Ecto neural progenitor cell (in vitro differentiated cells): ENCODE measurements at regions not wholly inside any gene's neighbourhood (a gene's known extent, or its start where the extent isn't known, plus 50 kb on each side); places are given as distances from the start of the nearest gene placed in this dataset.
A peak's percentile ranks its signal among the peaks of the same experiment; 100 is the strongest.
"Not testable (repeated sequence)": the region's sequence is repeated elsewhere in the genome, so short reads cannot be mapped to it uniquely, and the experiment has no call there.

Experiments used
- DNase-seq: peaks from one replicate; pipeline ENCODE4 v3.0.0-alpha.2; 2018; ENCODE audit warnings: low spot score

DNA sequence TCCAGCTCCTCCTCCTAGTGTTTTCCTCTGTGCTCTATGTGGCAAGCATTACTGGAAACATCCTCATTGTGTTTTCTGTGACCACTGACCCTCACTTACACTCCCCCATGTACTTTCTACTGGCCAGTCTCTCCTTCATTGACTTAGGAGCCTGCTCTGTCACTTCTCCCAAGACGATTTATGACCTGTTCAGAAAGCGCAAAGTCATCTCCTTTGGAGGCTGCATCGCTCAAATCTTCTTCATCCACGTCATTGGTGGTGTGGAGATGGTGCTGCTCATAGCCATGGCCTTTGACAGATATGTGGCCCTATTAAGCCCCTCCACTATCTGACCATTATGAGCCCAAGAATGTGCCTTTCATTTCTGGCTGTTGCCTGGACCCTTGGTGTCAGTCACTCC lies 64.0 kb downstream of the OR4F15 start:
- not testable (repeated sequence) for DNase-seq

DNA sequence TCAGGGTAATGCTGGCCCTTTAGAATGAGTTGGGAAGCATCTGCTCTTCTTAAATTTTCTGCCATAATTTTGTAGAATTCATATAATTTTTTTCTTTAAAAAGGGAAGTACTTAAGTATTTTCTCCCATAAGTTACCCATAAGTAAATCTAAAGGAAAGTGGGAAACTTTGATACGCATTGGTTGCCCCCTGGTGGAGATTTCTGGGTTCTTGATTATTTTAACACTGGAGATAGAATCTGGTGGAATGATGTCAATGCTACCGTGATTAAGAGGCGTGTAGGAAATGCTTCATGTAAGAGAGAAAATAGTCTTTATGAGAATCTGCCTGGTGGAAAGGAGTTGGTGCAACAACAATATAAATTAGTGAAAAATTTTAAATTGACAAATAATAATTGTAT lies 65.6 kb downstream of the OR4F15 start:
- DNase-seq: not testable (repeated sequence)

DNA sequence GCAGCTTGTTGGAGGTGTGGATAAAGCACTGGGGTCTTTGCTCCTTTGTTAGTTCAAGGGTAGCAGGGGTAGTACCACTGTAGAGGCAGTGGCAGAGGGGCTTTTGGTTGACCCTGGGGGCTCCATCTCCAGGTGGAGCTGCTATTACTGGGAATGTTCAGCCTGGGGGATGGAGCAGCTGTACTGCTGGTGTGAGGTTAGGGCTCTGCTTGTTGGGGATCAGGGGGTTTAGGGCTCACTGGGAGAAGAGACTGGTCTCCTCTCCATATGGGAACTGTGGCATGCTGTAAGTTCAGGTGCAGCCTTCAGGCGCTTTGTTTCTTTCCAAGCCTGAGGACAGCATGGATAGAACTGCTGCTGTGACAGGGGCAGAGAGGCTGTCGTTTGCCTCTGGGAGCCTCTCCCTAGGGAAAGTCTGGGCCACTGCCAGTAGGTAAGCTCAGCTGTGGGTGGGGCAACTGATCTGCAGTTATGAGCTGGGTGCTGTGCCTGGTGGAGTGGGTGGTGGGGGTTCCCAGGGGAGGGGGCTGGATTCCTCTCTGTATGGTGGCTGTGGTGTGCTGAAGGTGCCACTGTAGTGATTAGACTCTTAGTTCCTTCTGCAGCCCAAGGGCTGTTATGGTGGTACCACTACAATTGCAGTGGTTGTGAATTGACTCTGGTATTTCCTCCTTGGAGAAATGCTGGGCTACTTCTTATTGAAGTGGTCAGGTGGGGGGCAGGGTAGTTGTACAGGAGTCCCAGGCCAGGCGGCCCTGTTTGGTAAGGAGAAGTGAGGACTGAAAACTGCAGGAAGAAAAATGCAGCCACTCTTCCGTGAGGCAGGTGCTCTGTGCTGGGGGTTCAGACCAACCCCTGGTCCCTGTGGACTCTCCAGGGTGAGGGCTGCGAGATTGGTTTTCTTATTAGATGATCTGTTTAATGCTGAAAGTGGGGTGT lies 100.6 kb downstream of the OR4F15 start:
- DNase-seq: not testable (repeated sequence)

DNA sequence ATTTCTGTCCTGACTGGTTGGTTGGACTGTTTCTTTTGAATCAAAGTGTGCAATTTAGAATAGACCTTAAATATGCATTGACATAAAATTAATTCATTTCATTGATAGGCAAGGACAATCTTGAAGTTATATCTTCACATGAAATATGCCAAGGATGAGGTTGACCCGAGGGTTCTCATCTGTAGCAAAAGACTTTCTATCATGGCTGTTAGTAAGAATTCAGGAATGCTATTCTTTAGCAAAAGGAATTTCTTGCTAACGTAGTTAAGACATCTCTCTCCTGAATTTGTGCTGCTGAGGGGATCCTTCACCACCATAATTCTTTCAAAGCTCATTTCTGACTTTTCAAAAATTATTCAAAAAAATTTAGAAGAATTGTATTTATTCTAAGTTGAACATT lies 112.6 kb downstream of the OR4F15 start:
- not testable (repeated sequence) for DNase-seq

DNA sequence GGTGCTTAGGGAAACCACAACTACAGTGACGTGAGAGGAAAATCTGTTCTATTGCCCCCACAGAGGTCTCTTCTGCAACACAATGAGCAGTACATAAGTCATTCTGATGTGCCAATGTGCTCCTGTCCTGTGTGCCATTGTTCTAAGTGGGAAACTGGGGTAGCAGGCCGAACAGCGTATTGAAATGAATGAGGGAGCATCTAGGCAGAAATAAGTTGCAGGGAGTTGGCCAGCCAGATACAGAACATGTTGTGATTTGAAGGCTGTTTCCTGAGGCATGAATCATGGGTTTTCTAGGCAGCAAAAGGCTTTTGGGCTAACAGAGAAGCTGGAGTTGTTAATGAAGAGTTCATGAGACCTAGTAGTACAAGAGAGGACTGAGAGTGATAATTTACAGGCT lies 122.5 kb downstream of the OR4F15 start:
- DNase-seq: not testable (repeated sequence)

DNA sequence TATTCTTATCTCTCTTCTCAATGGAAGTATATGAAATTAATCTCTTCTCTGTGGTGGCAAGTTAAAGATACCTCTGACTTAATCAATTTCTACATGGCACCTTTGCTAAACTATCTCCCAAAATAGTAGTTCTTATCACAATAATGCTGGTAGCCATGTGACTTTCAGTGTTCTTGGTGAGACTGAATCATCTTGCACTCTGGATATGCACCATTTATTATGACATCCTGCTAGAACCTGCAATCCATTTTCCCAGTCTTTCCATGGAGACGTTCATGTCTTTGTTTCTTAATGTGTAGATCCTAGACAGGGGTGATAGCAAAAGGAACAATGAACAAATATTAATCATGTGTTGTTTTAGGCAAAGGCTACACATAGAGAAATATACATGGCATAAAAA lies 125.4 kb downstream of the OR4F15 start:
- DNase-seq: not testable (repeated sequence)

DNA sequence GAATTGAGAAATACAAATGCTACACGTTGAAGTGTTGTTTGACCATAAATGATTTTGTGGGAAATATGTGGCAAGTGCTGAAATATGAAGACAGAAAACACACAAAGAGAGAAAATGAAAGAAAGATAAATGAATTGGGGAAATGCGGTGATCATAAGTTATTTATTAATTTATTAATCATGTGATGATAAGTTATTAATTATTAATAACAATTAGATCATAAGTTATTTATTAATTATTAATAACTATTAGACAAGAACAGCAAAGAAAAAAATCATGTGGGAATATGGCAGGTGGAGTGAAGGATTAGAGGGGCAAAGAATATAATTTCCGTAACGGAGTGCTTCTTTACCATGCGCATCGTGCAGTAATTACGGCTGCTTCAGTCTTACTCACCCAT lies 126.6 kb downstream of the OR4F15 start:
- DNase-seq: not testable (repeated sequence)

DNA sequence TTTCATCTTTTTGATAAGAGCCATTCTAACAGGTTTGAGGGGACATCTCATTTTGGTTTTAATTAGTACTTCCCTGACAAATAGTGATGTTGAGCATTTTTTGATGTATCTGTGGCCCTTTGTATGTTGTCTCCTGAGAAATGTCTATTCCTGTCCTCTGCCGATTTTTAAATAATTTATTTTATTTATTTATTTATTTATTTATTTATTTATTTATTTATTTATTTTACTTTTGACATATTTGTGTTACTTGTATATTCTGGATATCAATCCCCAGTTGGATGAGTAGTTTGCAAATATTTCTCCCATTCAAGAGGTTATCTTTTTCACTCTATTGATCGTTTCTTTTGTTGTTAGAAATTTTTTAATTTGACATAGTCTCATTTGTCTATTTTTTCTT lies 133.9 kb downstream of the OR4F15 start:
- DNase-seq: not testable (repeated sequence)

DNA sequence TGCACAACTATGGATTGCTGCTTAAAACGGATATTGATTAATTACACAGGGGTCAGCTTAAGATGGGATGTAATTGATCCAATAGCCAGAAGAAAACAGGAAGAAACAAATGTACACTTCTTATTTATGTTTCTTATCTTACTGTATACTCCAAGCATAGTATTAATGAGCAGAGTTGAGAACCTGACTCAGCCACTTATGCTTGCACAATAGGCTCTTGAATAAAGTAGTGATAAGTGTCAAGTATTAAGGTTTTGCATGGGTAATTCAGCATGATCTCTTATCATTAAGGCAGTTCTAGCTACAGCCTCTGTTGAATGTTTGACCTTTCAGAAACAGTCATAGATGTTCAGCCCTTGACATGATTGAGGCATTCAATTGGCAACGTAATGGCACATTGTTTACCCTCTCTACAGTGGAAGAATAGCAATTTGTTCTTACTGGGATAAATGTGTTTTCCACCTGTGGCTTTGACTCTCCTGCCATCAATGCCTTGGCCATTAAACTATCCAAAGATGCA lies 136.5 kb downstream of the OR4F15 start:
- not testable (repeated sequence) for DNase-seq

DNA sequence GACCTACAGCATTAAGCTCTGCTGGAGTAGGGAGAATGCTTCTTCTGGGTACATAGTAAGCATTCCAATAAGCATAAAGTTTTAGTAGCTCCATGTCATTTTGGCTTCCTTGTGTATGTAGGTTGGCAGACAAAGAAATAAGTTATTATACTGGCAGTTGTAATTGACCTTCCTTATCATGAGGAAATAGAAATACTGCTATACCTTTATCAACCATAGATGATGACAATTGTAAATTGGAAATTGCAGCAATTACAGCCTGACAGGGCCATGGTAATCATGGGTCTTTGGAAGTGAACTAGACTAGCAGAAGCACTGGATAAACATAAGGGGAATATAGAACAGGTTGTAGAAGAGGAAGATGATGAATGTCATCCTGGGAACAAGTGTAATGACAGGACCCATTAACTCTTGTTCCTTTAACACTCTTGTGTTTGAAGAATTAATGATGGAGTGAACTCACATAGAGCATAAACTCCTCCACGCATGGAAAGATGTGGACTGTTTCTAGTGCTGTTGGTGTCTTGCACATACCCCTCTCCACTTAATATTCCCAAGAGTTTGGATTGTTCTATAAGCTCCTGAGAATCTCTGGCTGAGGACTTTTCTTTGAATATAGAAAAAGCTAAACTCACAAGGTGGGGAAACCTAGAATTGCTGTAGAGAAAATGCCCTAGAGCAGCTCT lies 137.5 kb downstream of the OR4F15 start:
- not testable (repeated sequence) for DNase-seq

DNA sequence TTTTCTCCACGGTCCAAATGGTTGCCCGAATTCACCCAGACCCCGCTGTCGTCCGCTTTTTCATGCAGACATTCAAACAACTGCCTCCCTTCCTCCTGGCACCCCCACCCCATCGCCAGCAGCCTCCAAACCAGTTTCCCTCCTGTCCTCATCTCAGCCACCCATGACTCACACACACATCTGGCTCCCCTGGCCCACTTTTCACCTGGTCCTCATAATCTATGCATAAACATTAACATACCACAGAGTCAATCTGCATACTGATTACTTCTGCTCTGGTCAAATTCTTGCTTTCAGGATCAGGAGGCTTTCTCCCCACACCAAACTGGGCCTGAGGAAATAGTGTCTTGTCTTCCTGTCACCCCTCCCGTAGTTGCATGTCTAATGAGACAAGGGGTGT lies 142.0 kb downstream of the OR4F15 start:
- not testable (repeated sequence) for DNase-seq

DNA sequence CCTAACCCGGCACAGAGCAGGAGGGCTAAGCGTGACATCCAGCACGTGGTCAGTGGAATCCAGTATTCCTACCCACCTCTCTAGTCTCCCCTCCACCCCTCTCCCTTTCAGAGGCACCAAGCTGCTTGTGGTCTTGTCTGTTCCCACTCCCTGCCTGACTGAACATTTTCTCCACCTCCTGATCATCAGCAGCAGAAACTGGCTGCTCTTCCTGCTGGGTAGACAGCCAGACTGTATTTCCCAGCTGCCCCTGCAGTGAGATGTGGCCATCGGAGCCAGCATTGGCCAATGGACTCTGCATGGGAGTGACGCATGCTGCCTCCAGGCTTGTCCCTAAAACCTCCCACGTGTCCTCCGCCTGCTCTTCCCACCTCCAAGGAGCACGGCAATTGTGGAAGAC lies 143.8 kb downstream of the OR4F15 start:
- DNase-seq: not testable (repeated sequence)

DNA sequence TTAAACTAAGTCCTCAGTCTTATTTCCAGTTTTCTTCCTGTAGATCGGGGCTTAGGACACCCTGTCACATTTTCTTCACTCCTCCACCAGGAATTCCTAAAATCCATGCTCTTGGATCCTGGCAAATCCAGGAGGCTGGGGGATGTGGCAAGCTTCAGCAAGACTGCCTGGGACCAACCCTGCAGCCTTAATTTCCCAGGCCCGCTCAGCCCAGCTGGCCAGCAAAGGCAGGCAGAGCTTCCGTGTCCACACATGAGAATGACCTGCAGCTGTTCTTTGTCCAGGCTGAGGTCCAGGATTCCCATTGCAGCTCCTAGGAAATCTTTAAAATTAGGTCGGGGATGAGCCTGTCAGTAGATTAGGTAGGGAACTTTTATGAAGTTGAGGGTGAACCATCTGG lies 146.7 kb downstream of the OR4F15 start:
- peak; percentile 22 for DNase-seq

DNA sequence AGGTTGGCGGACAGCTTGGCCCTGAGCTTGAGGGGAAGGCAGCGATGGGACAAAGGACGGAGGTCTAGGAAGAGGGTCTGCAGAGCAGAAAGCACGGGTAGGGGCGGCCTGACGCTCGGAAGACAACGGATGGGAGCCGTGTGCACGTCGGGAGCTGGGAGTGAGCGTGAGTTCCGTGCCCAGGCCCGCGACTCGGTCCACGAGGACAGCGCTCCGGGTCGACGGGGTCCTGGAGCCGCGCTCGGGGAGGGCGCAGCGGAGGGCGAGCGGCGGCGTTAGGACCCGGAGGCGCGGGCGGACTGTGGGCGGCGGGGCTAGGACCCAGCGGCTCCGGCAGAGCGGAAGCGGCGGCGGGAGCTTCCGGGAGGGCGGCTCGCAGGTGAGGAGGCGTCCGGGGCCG lies 149.3 kb downstream of the OR4F15 start:
- DNase-seq: not testable (repeated sequence)

DNA sequence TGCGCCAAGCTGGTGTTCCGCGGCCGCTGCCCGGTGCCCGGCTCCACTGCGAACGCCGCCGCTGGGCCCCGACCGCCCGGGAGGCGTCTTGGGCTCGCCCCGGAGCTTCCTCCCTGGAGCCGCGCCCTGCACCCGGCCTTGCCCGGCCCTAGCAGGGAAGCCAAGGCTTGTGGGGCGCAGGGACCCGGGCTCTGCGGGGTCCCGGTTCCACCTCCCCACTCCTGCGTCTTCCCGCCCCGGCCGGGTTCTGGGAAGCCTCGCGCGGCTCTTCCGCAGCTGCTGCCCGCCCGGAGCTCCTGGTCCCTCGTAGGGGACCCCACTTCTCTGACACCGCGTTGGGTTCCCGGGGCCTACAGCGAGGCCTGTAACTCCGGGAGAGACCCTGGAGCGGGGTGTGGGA lies 149.8 kb downstream of the OR4F15 start:
- DNase-seq: not testable (repeated sequence)

DNA sequence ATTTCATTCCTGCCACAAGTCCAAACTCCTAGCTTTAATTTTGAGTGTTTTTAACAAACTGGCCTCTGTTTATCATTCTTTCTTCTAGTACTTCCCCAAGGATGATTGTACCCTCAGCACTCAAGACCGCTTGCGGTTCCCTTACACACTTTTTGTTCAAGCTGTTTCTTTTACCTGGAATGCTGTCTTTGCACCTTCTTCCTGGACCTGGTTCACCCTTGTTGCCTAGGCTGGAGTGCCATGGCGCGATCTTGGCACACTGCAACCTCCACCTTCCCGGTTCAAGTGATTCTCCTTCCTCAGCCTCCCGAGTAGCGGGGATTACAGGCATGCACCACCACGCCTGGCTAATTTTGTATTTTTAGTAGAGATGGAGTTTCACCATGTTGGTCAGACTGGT lies 151.7 kb downstream of the OR4F15 start:
- not testable (repeated sequence) for DNase-seq

DNA sequence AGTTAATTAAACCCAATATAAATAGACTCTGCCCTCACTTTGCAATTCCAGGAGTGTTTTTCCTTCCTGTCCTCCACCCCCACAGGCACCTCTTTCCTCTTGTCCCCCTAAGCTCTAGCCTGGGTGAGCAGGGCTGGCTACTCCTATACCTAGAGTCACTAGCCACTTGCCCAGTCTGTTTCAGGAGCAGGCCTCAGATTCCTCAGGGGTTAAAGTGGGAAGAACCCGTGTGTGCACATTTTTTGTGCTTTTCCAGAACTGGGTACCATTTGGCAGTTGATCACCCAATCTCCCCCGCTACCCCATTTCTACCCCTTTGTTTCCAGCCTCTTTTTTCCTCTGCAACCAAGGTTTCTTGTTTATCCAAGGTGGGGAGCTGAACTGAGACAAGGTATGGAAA lies 153.4 kb downstream of the OR4F15 start:
- DNase-seq: peak; percentile 4

DNA sequence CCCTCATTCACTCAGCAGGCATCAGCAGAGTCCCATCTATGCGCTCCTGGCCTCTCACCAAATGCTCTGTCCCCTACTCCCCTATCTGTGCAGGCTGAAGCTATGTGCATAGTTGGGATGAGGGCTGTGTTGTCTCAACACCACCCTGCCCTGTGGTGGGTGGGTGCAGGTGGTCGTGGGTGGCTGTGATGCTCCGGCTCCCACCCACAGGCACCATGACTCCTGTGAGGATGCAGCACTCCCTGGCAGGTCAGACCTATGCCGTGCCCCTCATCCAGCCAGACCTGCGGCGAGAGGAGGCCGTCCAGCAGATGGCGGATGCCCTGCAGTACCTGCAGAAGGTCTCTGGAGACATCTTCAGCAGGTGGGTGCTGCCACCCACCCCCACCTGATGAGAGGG lies 153.9 kb downstream of the OR4F15 start:
- peak; percentile 33 for DNase-seq

DNA sequence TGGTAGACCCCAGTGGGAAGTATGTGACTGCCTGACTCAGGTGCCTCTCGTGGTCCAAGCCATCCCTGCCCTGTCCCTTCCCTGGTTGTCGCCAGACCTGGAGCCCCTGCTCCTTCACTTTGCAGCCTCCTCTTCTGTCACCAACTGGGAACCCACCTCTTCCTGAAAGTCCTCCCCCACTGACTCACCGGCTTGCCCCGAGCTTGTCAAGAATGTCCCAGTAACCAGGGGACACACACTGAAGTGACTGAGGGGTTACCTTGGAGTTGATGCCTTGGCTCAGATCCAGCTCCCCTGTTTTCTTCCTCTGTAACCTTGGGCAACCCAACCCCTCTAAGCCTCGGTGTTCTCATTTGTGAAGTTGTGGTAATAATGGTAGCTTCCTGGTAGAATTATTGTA lies 155.4 kb downstream of the OR4F15 start:
- DNase-seq: not testable (repeated sequence)

DNA sequence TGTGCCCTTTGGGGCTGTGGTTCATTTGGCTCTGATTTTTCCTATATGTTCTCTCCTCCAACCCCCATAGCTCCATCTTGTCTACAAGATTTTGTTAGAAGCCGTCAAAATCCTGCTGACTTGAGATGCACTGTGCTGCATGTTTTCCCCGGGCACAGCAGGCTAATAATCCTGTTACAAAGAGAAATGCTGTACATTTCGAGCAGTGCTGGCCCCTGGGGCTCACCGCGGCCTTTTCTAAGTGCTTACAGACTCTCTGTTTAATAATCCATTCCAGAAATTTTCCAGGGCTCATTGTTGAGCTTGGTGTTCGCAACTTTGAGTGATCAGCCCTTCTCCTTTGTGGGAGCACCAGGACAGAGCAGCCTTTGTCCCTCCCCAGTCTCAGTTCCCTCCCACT lies 158.6 kb downstream of the OR4F15 start:
- DNase-seq: peak; percentile 7

DNA sequence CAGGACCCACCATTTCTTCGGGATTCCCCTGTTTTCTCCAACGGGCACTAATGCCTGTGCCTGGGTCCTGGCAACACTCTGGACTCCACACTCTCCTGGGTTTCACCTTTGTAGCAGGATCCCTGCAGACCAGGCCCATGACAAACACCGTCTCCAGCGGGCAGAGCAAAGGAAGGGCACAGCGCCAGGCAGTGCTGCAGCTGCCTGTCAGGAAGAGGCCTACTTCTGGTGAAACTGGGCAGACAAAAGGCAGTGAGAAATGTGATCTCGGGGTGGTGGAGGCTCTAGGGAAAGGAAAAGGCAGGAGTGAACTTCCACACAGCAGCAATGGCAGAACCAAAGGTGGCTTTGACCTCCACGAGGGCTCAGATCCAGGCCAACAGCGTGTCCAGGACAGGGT lies 165.3 kb downstream of the OR4F15 start:
- not testable (repeated sequence) for DNase-seq

DNA sequence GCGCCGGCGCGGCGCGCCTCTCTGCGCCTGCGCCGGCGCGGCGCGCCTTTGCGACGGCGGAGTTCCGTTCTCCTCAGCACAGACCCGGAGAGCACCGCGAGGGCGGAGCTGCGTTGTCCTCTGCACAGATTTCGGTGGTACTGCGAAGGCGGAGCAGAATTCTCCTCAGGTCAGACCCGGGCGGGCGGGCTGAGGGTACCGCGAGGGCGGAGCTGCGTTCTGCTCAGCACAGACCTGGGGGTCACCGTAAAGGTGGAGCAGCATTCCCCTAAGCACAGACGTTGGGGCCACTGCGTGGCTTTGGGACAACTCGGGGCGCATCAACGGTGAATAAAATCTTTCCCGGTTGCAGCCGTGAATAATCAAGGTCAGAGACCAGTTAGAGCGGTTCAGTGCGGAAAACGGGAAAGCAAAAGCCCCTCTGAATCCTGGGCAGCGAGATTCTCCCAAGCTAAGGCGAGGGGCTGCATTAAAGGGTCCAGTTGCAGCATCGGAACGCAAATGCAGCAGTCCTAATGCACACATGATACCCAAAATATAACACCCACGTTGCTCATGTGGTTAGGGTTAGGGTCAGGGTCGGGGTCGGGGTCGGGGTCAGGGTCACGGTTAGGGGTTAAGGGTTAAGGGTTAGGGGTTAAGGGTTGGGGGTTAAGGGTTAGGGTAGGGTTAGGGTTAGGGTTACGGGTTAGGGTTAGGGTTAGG lies 168.4 kb downstream of the OR4F15 start:
- DNase-seq: peak; percentile 27
